ENCODE measurements at regions not wholly inside any gene's neighbourhood (a gene's known extent, or its start where the extent isn't known, plus 50 kb on each side); places are given as distances from the start of the nearest gene placed in this dataset.

DNA sequence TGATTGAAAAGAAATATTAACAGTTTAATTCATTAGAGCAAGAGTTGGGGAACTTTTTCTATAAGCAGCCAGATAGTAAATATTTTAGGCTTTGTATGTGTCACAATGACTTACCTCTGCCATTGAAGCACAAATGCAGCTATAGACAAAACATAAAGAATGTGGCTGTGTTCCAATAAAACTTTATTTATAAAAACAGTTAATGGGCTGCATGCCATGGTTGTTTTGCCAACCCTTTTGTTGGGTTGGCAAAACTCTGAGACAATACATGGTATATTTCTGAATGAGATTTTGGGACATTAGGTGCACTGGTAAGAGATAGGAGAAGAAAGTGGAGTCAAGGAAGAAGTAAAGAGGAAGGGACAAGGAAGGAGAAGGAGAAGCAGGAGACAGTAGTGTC lies 61.8 kb upstream of the CERS6 start:
- H3K27me3 ChIP-seq: no peaks in the 10 kb centered on the region
- H3K4me3 ChIP-seq: no peak overlapping the region
- H3K36me3 ChIP-seq: no peaks in the 10 kb centered on the region
- no peaks in the 10 kb centered on the region for H3K4me1 ChIP-seq
- H3K27ac ChIP-seq: no peak overlapping the region
- no peaks in the 10 kb centered on the region for H3K9me3 ChIP-seq
- intact Hi-C loops (cut with DNase I; ENCODE audit: low total_unique reads): no loop called here
- TF ChIP-seq EP300 (IDR thresholded peaks at IDR 0.05) (no peak), POLR2AphosphoS5 (IDR thresholded peaks at IDR 0.05) (no peak), POLR2A (IDR thresholded peaks at IDR 0.05) (no peak)
- TF ChIP-seq, protein P1, sequence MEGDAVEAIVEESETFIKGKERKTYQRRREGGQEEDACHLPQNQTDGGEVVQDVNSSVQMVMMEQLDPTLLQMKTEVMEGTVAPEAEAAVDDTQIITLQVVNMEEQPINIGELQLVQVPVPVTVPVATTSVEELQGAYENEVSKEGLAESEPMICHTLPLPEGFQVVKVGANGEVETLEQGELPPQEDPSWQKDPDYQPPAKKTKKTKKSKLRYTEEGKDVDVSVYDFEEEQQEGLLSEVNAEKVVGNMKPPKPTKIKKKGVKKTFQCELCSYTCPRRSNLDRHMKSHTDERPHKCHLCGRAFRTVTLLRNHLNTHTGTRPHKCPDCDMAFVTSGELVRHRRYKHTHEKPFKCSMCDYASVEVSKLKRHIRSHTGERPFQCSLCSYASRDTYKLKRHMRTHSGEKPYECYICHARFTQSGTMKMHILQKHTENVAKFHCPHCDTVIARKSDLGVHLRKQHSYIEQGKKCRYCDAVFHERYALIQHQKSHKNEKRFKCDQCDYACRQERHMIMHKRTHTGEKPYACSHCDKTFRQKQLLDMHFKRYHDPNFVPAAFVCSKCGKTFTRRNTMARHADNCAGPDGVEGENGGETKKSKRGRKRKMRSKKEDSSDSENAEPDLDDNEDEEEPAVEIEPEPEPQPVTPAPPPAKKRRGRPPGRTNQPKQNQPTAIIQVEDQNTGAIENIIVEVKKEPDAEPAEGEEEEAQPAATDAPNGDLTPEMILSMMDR (IDR thresholded peaks at IDR 0.05): no peak
- DNase-seq: no peak

DNA sequence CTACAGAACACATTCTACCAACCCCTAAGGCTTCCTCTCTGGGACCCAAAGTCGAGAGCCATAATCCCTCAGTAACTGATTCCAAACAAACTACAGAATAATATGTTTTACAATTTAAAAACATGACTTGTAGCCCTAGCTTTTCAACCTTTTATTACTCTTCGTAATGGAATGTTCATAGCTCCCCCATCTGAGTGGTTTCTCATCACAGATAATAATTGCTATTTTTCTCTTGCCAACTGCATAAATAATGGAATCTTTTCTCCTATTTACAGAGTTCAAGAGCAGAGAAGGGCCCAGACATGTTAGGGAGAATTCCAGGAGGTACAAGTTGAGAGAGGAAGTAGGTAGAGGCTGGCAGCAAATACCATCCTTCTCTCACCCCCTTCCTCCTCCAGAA lies 59.9 kb upstream of the CERS6 start:
- no peaks in the 10 kb centered on the region for H3K36me3 ChIP-seq
- TF ChIP-seq EP300 (IDR thresholded peaks at IDR 0.05) (no peak), POLR2AphosphoS5 (IDR thresholded peaks at IDR 0.05) (no peak), POLR2A (IDR thresholded peaks at IDR 0.05) (no peak)
- TF ChIP-seq, protein P1 (IDR thresholded peaks at IDR 0.05): no peak
- intact Hi-C loops (cut with DNase I; ENCODE audit: low total_unique reads): no loop called here

DNA sequence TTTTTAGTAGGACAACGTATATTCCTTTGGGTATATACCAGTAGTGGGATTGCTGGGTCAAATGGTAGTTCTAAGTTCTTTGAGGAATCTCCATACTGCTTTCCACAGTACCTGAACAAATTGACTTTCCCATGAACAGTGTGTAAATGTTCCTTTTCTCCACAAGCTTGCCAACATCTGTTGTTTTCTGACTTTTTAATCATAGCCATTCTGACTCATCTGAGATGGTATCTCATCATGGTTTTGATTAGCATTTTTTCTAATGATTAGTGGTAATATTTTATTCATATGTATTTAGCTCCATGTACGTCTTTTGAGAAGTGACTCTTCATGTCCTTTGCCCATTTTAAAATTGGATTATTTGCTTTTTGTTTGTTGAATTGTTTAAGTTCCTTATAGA lies 58.4 kb upstream of the CERS6 start:
- TF ChIP-seq POLR2A (IDR thresholded peaks at IDR 0.05): no peak
- TF ChIP-seq POLR2AphosphoS5 (IDR thresholded peaks at IDR 0.05): no peak
- TF ChIP-seq, protein P1 (IDR thresholded peaks at IDR 0.05): no peak
- no peak for TF ChIP-seq EP300 (IDR thresholded peaks at IDR 0.05)
- Histone ChIP-seq H3K36me3 (no peaks in the 10 kb centered on the region), H3K27ac (no peak overlapping the region), H3K4me3 (no peak overlapping the region), H3K27me3 (no peaks in the 10 kb centered on the region), H3K4me1 (peaks cover 0 to 10% (median 5%) of the 10 kb centered on the region in 4 donors), H3K9me3 (no peaks in the 10 kb centered on the region)
- intact Hi-C loops (cut with DNase I; ENCODE audit: low total_unique reads): no loop called here
- 84 to 91% (median 87%) methylated on average over 2 of the region's 2 CpGs for WGBS, 5 donors
- no peak for DNase-seq

More for the DNA sequence above, 59.9 kb upstream of the CERS6 start:
- H3K27ac ChIP-seq: no peak overlapping the region
- H3K9me3 ChIP-seq: no peaks in the 10 kb centered on the region
- 58 to 82% (median 73%) methylated on average over 2 of the region's 2 CpGs for WGBS, 5 donors
- no peak overlapping the region for H3K4me3 ChIP-seq
- H3K27me3 ChIP-seq: no peaks in the 10 kb centered on the region
- H3K4me1 ChIP-seq: peaks cover 0 to 3% (median 1%) of the 10 kb centered on the region in 4 donors
- DNase-seq: no peak

DNA sequence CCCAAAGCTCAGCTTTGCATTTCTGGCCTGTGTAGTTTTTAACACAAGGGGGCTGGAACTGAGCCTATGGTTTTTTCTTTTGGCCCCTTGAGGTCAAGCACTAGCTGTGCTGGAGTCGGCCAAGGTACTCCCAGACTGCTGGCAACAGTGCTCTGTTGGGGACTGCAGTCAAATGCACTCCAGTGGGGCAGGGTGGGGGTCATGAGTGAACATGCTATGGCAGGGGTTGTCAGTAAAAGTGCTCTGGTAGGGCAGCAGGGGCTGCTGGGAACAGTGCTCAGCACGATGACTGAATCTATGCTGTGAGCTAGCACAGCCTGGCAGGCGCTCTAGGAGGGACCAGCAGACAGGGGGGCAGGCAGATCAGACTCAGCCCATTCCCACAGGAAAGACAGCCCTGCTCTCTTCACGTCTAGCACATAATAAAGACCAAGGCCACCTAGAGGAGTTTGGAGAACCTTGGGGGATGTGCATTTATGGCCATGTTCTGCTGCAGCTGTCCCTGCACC lies 55.0 kb upstream of the CERS6 start:
- H3K27ac ChIP-seq: no peak overlapping the region
- H3K36me3 ChIP-seq: no peaks in the 10 kb centered on the region
- no peak overlapping the region for H3K4me3 ChIP-seq
- H3K4me1 ChIP-seq: peaks cover 0 to 10% (median 7%) of the 10 kb centered on the region in 4 donors
- DNase-seq: no peak
- peaks cover 0 to 3% (median 0%) of the 10 kb centered on the region in 4 donors for H3K9me3 ChIP-seq
- no peaks in the 10 kb centered on the region for H3K27me3 ChIP-seq
- intact Hi-C loops (cut with DNase I; ENCODE audit: low total_unique reads): no loop called here
- 56 to 71% (median 61%) methylated on average over 1 to 4 of the region's 4 CpGs for WGBS, 5 donors
- TF ChIP-seq POLR2AphosphoS5 (IDR thresholded peaks at IDR 0.05) (no peak), EP300 (IDR thresholded peaks at IDR 0.05) (no peak), POLR2A (IDR thresholded peaks at IDR 0.05) (no peak)
- TF ChIP-seq, protein P1 (IDR thresholded peaks at IDR 0.05): no peak
